ENCODE measurements at regions not wholly inside any gene's neighbourhood (a gene's known extent, or its start where the extent isn't known, plus 50 kb on each side); places are given as distances from the start of the nearest gene placed in this dataset.
"Not testable (repeated sequence)": the region's sequence is repeated elsewhere in the genome, so short reads cannot be mapped to it uniquely, and the experiment has no call there.

GRCh38 chr12:9378430-9378835 is 170.2 kb upstream of the PZP start:
- H3K9me3 ChIP-seq (ENCODE audit: control insufficient read depth, low read depth, low read length) = no peaks in the 10 kb centered on the region
- no peak overlapping the region for H3K27ac ChIP-seq (ENCODE audit: low read length)
- H3K4me3 ChIP-seq (ENCODE audit: low read length) = no peak overlapping the region
- no peaks in the 10 kb centered on the region for H3K27me3 ChIP-seq (ENCODE audit: control insufficient read depth, insufficient read depth, low read length)
- DNase-seq = peak in 1 of 2 donors; percentile 23
- no peaks in the 10 kb centered on the region for H3K36me3 ChIP-seq (ENCODE audit: control insufficient read depth, insufficient read depth, low read length)
- peaks cover 5% of the 10 kb centered on the region for H3K4me1 ChIP-seq (ENCODE audit: control insufficient read depth, insufficient read depth, low read length)
- WGBS (ENCODE audit: insufficient coverage, low lambda C conversion rate) = no CpG with 5 or more reads among the region's 6 CpGs

- Histone ChIP-seq H3K27ac (ENCODE audit: low read length) (no peak overlapping the region), H3K9me3 (ENCODE audit: control insufficient read depth, low read depth, low read length) (no peaks in the 10 kb centered on the region), H3K36me3 (ENCODE audit: control insufficient read depth, insufficient read depth, low read length) (no peaks in the 10 kb centered on the region), H3K4me1 (ENCODE audit: control insufficient read depth, insufficient read depth, low read length) (no peaks in the 10 kb centered on the region), H3K4me3 (ENCODE audit: low read length) (no peak overlapping the region), H3K27me3 (ENCODE audit: control insufficient read depth, insufficient read depth, low read length) (no peaks in the 10 kb centered on the region)
- no CpG with 5 or more reads among the region's 2 CpGs for WGBS (ENCODE audit: insufficient coverage, low lambda C conversion rate)
- peak in 1 of 2 donors; percentile 32 for DNase-seq
Measured at GRCh38 chr12:9372202-9372601, 164.0 kb upstream of the PZP start.

DNA sequence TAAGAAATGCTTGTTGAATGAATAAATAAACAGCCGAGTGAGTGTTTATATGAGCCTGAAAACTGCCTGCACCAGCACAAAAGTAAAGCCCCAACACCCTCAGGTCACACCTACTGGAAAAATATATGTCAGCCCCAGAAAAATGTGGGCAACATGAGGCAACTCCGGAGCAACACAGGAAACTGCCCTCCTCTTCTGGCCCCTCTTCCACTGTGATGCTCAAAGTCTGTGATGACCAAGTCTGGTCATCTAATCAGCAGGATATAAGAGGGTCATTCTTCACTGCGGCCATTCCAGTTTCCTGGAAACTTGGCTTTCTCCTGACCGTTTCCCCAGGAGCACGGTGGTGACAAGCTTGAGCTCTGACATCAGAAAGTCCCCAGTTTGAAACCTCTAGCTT is 159.6 kb upstream of the PZP start:
- Histone ChIP-seq H3K36me3 (ENCODE audit: control insufficient read depth, insufficient read depth, low read length) (no peaks in the 10 kb centered on the region), H3K27me3 (ENCODE audit: control insufficient read depth, insufficient read depth, low read length) (no peaks in the 10 kb centered on the region), H3K9me3 (ENCODE audit: control insufficient read depth, low read depth, low read length) (no peaks in the 10 kb centered on the region), H3K4me3 (ENCODE audit: low read length) (no peak overlapping the region), H3K4me1 (ENCODE audit: control insufficient read depth, insufficient read depth, low read length) (no peaks in the 10 kb centered on the region), H3K27ac (ENCODE audit: low read length) (no peak overlapping the region)
- no CpG with 5 or more reads among the region's 5 CpGs for WGBS (ENCODE audit: insufficient coverage, low lambda C conversion rate)
- no peak for DNase-seq

DNA sequence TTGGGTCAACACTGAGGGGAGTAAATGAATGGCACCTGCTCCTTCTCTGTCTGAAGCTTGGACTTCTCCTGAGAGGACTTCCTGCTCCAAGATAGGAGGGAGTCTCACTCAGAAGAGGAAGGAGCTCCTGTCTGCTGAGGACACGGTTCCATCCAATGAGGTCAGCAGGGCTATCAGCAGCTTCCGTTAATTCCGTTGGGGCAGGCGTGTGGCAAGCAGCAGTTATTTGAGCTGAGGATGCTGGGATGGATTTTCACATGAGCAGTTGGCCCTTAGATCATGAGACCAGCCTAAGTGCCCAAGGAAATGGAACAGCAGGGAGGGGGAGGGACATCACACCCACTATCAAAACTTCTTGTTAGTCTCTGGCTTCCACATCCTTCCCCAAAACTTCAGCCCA is 159.0 kb upstream of the PZP start:
- H3K36me3 ChIP-seq (ENCODE audit: control insufficient read depth, insufficient read depth, low read length) = no peaks in the 10 kb centered on the region
- H3K9me3 ChIP-seq (ENCODE audit: control insufficient read depth, low read depth, low read length) = no peaks in the 10 kb centered on the region
- no CpG with 5 or more reads among the region's 4 CpGs for WGBS (ENCODE audit: insufficient coverage, low lambda C conversion rate)
- H3K27ac ChIP-seq (ENCODE audit: low read length) = no peak overlapping the region
- H3K4me3 ChIP-seq (ENCODE audit: low read length) = no peak overlapping the region
- DNase-seq = no peak
- H3K27me3 ChIP-seq (ENCODE audit: control insufficient read depth, insufficient read depth, low read length) = no peaks in the 10 kb centered on the region
- no peaks in the 10 kb centered on the region for H3K4me1 ChIP-seq (ENCODE audit: control insufficient read depth, insufficient read depth, low read length)

DNA sequence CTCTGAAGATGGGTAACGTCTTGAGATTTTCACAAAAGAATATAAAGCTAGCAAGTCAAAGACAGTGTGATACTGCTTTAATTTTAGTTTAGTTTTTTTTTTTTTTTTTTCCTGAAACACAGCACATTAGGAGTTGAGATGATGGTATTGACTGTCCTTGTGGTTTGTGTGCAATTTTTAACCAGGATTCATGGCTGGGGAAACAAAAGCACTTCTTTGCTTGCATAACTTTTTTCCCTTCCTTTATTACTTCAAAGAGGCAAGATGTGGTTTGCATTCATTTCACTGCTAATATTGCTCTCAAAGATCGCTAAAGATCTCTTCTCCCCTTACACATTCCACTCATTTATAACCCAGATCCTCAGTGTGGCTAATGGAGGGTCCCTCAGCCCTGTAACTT is 157.1 kb upstream of the PZP start:
- no peaks in the 10 kb centered on the region for H3K27me3 ChIP-seq (ENCODE audit: control insufficient read depth, insufficient read depth, low read length)
- DNase-seq = no peak
- no peak overlapping the region for H3K4me3 ChIP-seq (ENCODE audit: low read length)
- WGBS (ENCODE audit: insufficient coverage, low lambda C conversion rate) = 60% methylated on average over 1 of the region's 2 CpGs
- H3K4me1 ChIP-seq (ENCODE audit: control insufficient read depth, insufficient read depth, low read length) = no peaks in the 10 kb centered on the region
- no peak overlapping the region for H3K27ac ChIP-seq (ENCODE audit: low read length)
- no peaks in the 10 kb centered on the region for H3K36me3 ChIP-seq (ENCODE audit: control insufficient read depth, insufficient read depth, low read length)
- no peaks in the 10 kb centered on the region for H3K9me3 ChIP-seq (ENCODE audit: control insufficient read depth, low read depth, low read length)

- no peaks in the 10 kb centered on the region for H3K27me3 ChIP-seq (ENCODE audit: control insufficient read depth, insufficient read depth, low read length)
- H3K9me3 ChIP-seq (ENCODE audit: control insufficient read depth, low read depth, low read length) = no peaks in the 10 kb centered on the region
- no peak overlapping the region for H3K27ac ChIP-seq (ENCODE audit: low read length)
- WGBS (ENCODE audit: insufficient coverage, low lambda C conversion rate) = no CpG with 5 or more reads among the region's 13 CpGs
- no peaks in the 10 kb centered on the region for H3K4me1 ChIP-seq (ENCODE audit: control insufficient read depth, insufficient read depth, low read length)
- H3K36me3 ChIP-seq (ENCODE audit: control insufficient read depth, insufficient read depth, low read length) = no peaks in the 10 kb centered on the region
- H3K4me3 ChIP-seq (ENCODE audit: low read length) = no peak overlapping the region
- DNase-seq = no peak
Measured at GRCh38 chr12:9364224-9365176, 156.3 kb upstream of the PZP start.

DNA sequence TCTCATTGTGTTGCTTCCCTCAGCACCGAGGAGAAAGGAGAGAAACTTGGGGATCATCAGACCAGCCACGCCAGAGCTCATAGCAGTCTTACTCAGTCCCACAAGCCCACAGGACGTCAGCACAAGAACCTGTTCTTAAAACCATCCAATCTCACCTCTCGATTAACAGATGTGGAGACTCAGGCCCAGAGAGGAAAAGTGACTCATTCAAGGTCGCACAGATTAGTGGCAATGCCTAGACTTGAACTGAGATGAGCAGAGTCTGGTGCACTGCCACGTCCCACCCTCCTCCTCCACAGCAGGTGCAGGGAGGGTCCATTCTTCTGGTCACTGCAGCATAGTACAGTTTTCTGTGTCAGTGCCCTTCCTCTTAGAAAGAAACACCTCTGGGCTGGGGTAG is 154.9 kb upstream of the PZP start:
- no peaks in the 10 kb centered on the region for H3K4me1 ChIP-seq (ENCODE audit: control insufficient read depth, insufficient read depth, low read length)
- H3K36me3 ChIP-seq (ENCODE audit: control insufficient read depth, insufficient read depth, low read length) = no peaks in the 10 kb centered on the region
- no peak overlapping the region for H3K27ac ChIP-seq (ENCODE audit: low read length)
- H3K27me3 ChIP-seq (ENCODE audit: control insufficient read depth, insufficient read depth, low read length) = no peaks in the 10 kb centered on the region
- DNase-seq = no peak
- no CpG with 5 or more reads among the region's 6 CpGs for WGBS (ENCODE audit: insufficient coverage, low lambda C conversion rate)
- H3K9me3 ChIP-seq (ENCODE audit: control insufficient read depth, low read depth, low read length) = no peaks in the 10 kb centered on the region
- H3K4me3 ChIP-seq (ENCODE audit: low read length) = no peak overlapping the region

- Histone ChIP-seq H3K36me3 (ENCODE audit: control insufficient read depth, insufficient read depth, low read length) (no peaks in the 10 kb centered on the region), H3K9me3 (ENCODE audit: control insufficient read depth, low read depth, low read length) (no peaks in the 10 kb centered on the region), H3K4me1 (ENCODE audit: control insufficient read depth, insufficient read depth, low read length) (no peaks in the 10 kb centered on the region), H3K27me3 (ENCODE audit: control insufficient read depth, insufficient read depth, low read length) (no peaks in the 10 kb centered on the region), H3K27ac (ENCODE audit: low read length) (no peak overlapping the region), H3K4me3 (ENCODE audit: low read length) (no peak overlapping the region)
- WGBS (ENCODE audit: insufficient coverage, low lambda C conversion rate) = no CpG with 5 or more reads among the region's 12 CpGs
- no peak for DNase-seq
Measured at GRCh38 chr12:9361879-9362326, 153.7 kb upstream of the PZP start.

GRCh38 chr12:9354009-9354754 is 146.0 kb upstream of the PZP start:
- no CpG with 5 or more reads among the region's 4 CpGs for WGBS (ENCODE audit: insufficient coverage, low lambda C conversion rate)
- not testable (repeated sequence) for H3K27me3 ChIP-seq (ENCODE audit: control insufficient read depth, insufficient read depth, low read length); DNase-seq; H3K4me3 ChIP-seq (ENCODE audit: low read length); H3K9me3 ChIP-seq (ENCODE audit: control insufficient read depth, low read depth, low read length); H3K27ac ChIP-seq (ENCODE audit: low read length); H3K4me1 ChIP-seq (ENCODE audit: control insufficient read depth, insufficient read depth, low read length); H3K36me3 ChIP-seq (ENCODE audit: control insufficient read depth, insufficient read depth, low read length)

GRCh38 chr12:9351136-9351535 is 142.9 kb upstream of the PZP start:
- WGBS (ENCODE audit: insufficient coverage, low lambda C conversion rate) = no CpG with 5 or more reads among the region's 2 CpGs
- Histone ChIP-seq H3K9me3 (ENCODE audit: control insufficient read depth, low read depth, low read length) (peaks cover 7% of the 10 kb centered on the region), H3K4me3 (ENCODE audit: low read length) (no peak overlapping the region), H3K27me3 (ENCODE audit: control insufficient read depth, insufficient read depth, low read length) (no peaks in the 10 kb centered on the region), H3K36me3 (ENCODE audit: control insufficient read depth, insufficient read depth, low read length) (no peaks in the 10 kb centered on the region), H3K4me1 (ENCODE audit: control insufficient read depth, insufficient read depth, low read length) (no peaks in the 10 kb centered on the region), H3K27ac (ENCODE audit: low read length) (no peak overlapping the region)
- no peak for DNase-seq

Data from large intestine (tissue), 3 donors.